B cell (primary cell): ENCODE measurements at regions not wholly inside any gene's neighbourhood (a gene's known extent, or its start where the extent isn't known, plus 50 kb on each side); places are given as distances from the start of the nearest gene placed in this dataset.

Source experiments
- ATAC-seq: fragments of 200-7000 bp; cut with Tn5 transposase; one replicate; pipeline ENCODE4 v1.10.0; 2021; ENCODE audit warnings: low read depth, mild to moderate bottlenecking, moderate number of reproducible peaks, moderate library complexity
- CTCF ChIA-PET: fragments of 350-600 bp; sonication (Branson Sonifier 250); formaldehyde crosslinking; loops from one replicate; lab custom pipeline; 2021; ENCODE audit warnings: antibody characterized with exemption, inconsistent platforms; lab: Charles Lee
- POLR2A ChIA-PET: fragments of 350-600 bp; sonication (Branson Sonifier 250); formaldehyde crosslinking; loops from one replicate; lab custom pipeline; 2021; ENCODE audit warnings: antibody characterized with exemption; lab: Charles Lee
- DNase-seq: peaks from one replicate; pipeline ENCODE4 v3.0.0; 2013
- H2AFZ ChIP-seq: 2 replicates; pipeline ENCODE4 v1.6.1; 2012; ENCODE audit warnings: mild to moderate bottlenecking, low read depth, low read length; ENCODE audit not compliant: insufficient read depth, poor library complexity, severe bottlenecking
- H3K27ac ChIP-seq, 2 donors: 1 replicate in 1 of 2; 2 replicates in 1 of 2; pipeline ENCODE4 v1.5.1; 2012 to 2013; ENCODE audit warnings: low read length in 2 of 2, mild to moderate bottlenecking in 2 of 2, moderate library complexity in 1 of 2
- H3K27me3 ChIP-seq, 4 experiments: fragments of 200-600 bp in 1 of 4; sonication (generic) in 1 of 4; replicated peaks in 1 of 4; 1 replicate in 2 of 4; 2 replicates in 2 of 4; pipeline versions ENCODE4 v1.6.1 to v1.7.0; 2013 to 2016; ENCODE audit warnings: low read length in 3 of 4, mild to moderate bottlenecking in 2 of 4, mixed read lengths in 1 of 4, moderate library complexity in 1 of 4; ENCODE audit not compliant: insufficient read depth in 4 of 4, control insufficient read depth in 3 of 4; ENCODE audit errors: control extremely low read depth in 1 of 4
- H3K36me3 ChIP-seq, 2 experiments: replicated peaks in 1 of 2; 1 replicate in 1 of 2; 2 replicates in 1 of 2; pipeline versions ENCODE4 v1.6.1 to v1.7.1; 2013; ENCODE audit warnings: low read length in 1 of 2; ENCODE audit not compliant: insufficient read depth in 2 of 2, control insufficient read depth in 1 of 2; ENCODE audit errors: control extremely low read depth in 1 of 2, extremely low read depth in 1 of 2
- H3K4me1 ChIP-seq, 2 donors: fragments of 200-600 bp in 1 of 2; sonication (generic) in 1 of 2; 1 replicate in 1 of 2; 2 replicates in 1 of 2; pipeline versions ENCODE4 v1.5.1 to v1.6.1; 2013 to 2017; ENCODE audit warnings: low read length in 2 of 2; ENCODE audit not compliant: control insufficient read depth in 2 of 2, insufficient read depth in 2 of 2
- H3K4me2 ChIP-seq: replicated peaks from 2 replicates; pipeline ENCODE3; 2012; ENCODE audit warnings: mild to moderate bottlenecking, low read depth, low read length; ENCODE audit not compliant: poor library complexity, severe bottlenecking
- H3K4me3 ChIP-seq, 5 experiments: fragments of 200-600 bp in 1 of 5; sonication (generic) in 1 of 5; 1 replicate in 3 of 5; 2 replicates in 2 of 5; pipeline versions ENCODE4 v1.5.1 to v1.7.0; 2011 to 2016; ENCODE audit warnings: low read length in 4 of 5, mild to moderate bottlenecking in 4 of 5, low read depth in 2 of 5, control low read depth in 1 of 5, moderate library complexity in 1 of 5; ENCODE audit not compliant: insufficient read depth in 1 of 5; ENCODE audit errors: control extremely low read depth in 1 of 5, extremely low read depth in 1 of 5
- H3K79me2 ChIP-seq: fragments of 200-600 bp; sonication (generic); one replicate; pipeline ENCODE4 v1.6.0; 2016; ENCODE audit warnings: low read length; ENCODE audit not compliant: control insufficient read depth, insufficient read depth
- H3K9ac ChIP-seq: fragments of 200-600 bp; sonication (generic); 2 replicates; pipeline ENCODE4 v1.6.1; 2017; ENCODE audit warnings: mild to moderate bottlenecking, low read length, moderate library complexity
- H3K9me3 ChIP-seq, 3 donors: one replicate each; pipeline versions ENCODE4 v1.6.1 to v1.7.1; 2013; ENCODE audit warnings: low read length in 2 of 3; ENCODE audit not compliant: control insufficient read depth in 2 of 3, insufficient read depth in 1 of 3; ENCODE audit errors: control extremely low read depth in 1 of 3
- H4K20me1 ChIP-seq: 2 replicates; pipeline ENCODE4 v1.6.0; 2012; ENCODE audit warnings: mild to moderate bottlenecking, low read length; ENCODE audit not compliant: insufficient read depth, control insufficient read depth, poor library complexity, severe bottlenecking
- H3K27ac Mint-ChIP-seq: one replicate; pipeline ENCODE4 v1.8.0; 2021; ENCODE audit warnings: mixed read lengths
- H3K27me3 Mint-ChIP-seq: one replicate; pipeline ENCODE4 v1.8.0; 2021; ENCODE audit warnings: mixed read lengths
- H3K4me1 Mint-ChIP-seq: one replicate; pipeline ENCODE4 v1.8.0; 2021; ENCODE audit warnings: mixed read lengths
- H3K4me3 Mint-ChIP-seq: one replicate; pipeline ENCODE4 v1.8.0; 2021; ENCODE audit warnings: mixed read lengths
- H3K9me3 Mint-ChIP-seq: one replicate; pipeline ENCODE4 v1.8.0; 2022; ENCODE audit warnings: mixed read lengths; ENCODE audit not compliant: insufficient read depth
- CTCF ChIP-seq: fragments of 200-600 bp; IDR thresholded peaks from one replicate; pipeline ENCODE4 v1.8.0; 2022; ENCODE audit warnings: antibody characterized with exemption, mild to moderate bottlenecking
- EZH2 ChIP-seq: IDR thresholded peaks from 2 replicates; pipeline ENCODE4 v1.6.1; 2012; ENCODE audit warnings: borderline replicate concordance, low read depth, mild to moderate bottlenecking, moderate library complexity, low read length; ENCODE audit not compliant: insufficient read depth, poor library complexity, severe bottlenecking
- WGBS: methylation state at CpG from one replicate; pipeline ENCODE4 v1.1.5; 2013; ENCODE audit warnings: missing lambda C conversion rate; ENCODE audit not compliant: insufficient coverage; 5-methylcytosine and 5-hydroxymethylcytosine counted together
- intact Hi-C: fragments of 100-400 bp; cut with micrococcal nuclease; formaldehyde crosslinking; loops from one replicate; pipeline ENCODE4 v1.10.0; 2022

GRCh38 chr16:51994597-51994996 is 552.3 kb downstream of the TOX3 start:
- no peak overlapping the region for H3K4me3 ChIP-seq
- H3K4me2 ChIP-seq = no peak overlapping the region
- 89% methylated on average over 6 of the region's 8 CpGs for WGBS
- ChIA-PET POLR2A (no interaction called here), CTCF (no interaction called here)
- no peaks in the 10 kb centered on the region for H3K36me3 ChIP-seq
- Mint-ChIP-seq H3K4me3 (no peak overlapping the region), H3K27ac (no peak overlapping the region), H3K9me3 (no peaks in the 10 kb centered on the region), H3K27me3 (no peaks in the 10 kb centered on the region), H3K4me1 (no peaks in the 10 kb centered on the region)
- ATAC-seq (no peak), DNase-seq (no peak)
- no peaks in the 10 kb centered on the region for H4K20me1 ChIP-seq
- no peaks in the 10 kb centered on the region for H3K4me1 ChIP-seq
- H3K79me2 ChIP-seq = no peaks in the 10 kb centered on the region
- no peaks in the 10 kb centered on the region for H3K9me3 ChIP-seq
- no peak overlapping the region for H2AFZ ChIP-seq
- intact Hi-C loops = no loop called here
- no peaks in the 10 kb centered on the region for H3K27me3 ChIP-seq
- H3K9ac ChIP-seq = no peak overlapping the region
- no peak overlapping the region for H3K27ac ChIP-seq
- TF ChIP-seq CTCF = no peak
- TF ChIP-seq EZH2 = no peak

- Histone ChIP-seq H3K27me3 (no peaks in the 10 kb centered on the region), H3K4me1 (no peaks in the 10 kb centered on the region), H3K36me3 (no peaks in the 10 kb centered on the region), H3K9ac (no peak overlapping the region), H3K4me2 (no peak overlapping the region), H3K27ac (no peak overlapping the region), H3K4me3 (no peak overlapping the region), H2AFZ (no peak overlapping the region), H3K9me3 (no peaks in the 10 kb centered on the region), H3K79me2 (no peaks in the 10 kb centered on the region), H4K20me1 (no peaks in the 10 kb centered on the region)
- no peak for DNase-seq
- Mint-ChIP-seq H3K27me3 (no peaks in the 10 kb centered on the region), H3K27ac (no peak overlapping the region), H3K4me1 (no peaks in the 10 kb centered on the region), H3K9me3 (no peaks in the 10 kb centered on the region), H3K4me3 (no peak overlapping the region)
- no peak for ATAC-seq
- TF ChIP-seq EZH2 (no peak), CTCF (no peak)
- CTCF ChIA-PET = interaction anchor here (1.2 kb wide), 1 partner anchor 19 kb away, joined by 3 read pairs; no protein-coding TSS in a partner anchor
- POLR2A ChIA-PET = no interaction called here
- WGBS = 81% methylated on average over 3 of the region's 6 CpGs
- intact Hi-C loops = no loop called here
These were observed 557.2 kb downstream of the TOX3 start for GRCh38 chr16:51989637-51990230.
